ENCODE measurements at regions not wholly inside any gene's neighbourhood (a gene's known extent, or its start where the extent isn't known, plus 50 kb on each side); places are given as distances from the start of the nearest gene placed in this dataset.

- 86% methylated on average over 6 of the region's 6 CpGs; no CpG with 5 or more reads in 1 of the 2 experiments for WGBS, 2 experiments (ENCODE audit: extremely low coverage in 1 of 2, insufficient coverage in 1 of 2, insufficient read length in 1 of 2, insufficient replicate concordance in 2 of 2, low coverage in 1 of 2, low lambda C conversion rate in 2 of 2, missing lambda C conversion rate in 1 of 2)
- H3K9ac ChIP-seq (replicated peaks in 1 of 4; ENCODE audit: extremely low read depth in 1 of 4, low read depth in 3 of 4, low read length in 3 of 4) = no peak overlapping the region
- no peak overlapping the region for H3K4ac ChIP-seq (replicated peaks; ENCODE audit: insufficient read length, low read depth, low read length)
- H3K27me3 ChIP-seq (replicated peaks in 1 of 4; ENCODE audit: control insufficient read depth in 3 of 4, extremely low read depth in 1 of 4, insufficient read depth in 3 of 4, low read length in 3 of 4) = no peaks in the 10 kb centered on the region
- H2AFZ ChIP-seq (ENCODE audit: low read length) = no peak overlapping the region
- no peaks in the 10 kb centered on the region for H3K9me3 ChIP-seq (ENCODE audit: insufficient read depth in 2 of 2, low read depth in 1 of 2, low read length in 1 of 2)
- H2BK5ac ChIP-seq (ENCODE audit: low read depth, low read length) = no peak overlapping the region
- H4K91ac ChIP-seq (replicated peaks; ENCODE audit: insufficient read length, low read length) = no peak overlapping the region
- no peak for FAIRE-seq
- H2BK20ac ChIP-seq (ENCODE audit: low read length) = no peak overlapping the region
- no peaks in the 10 kb centered on the region for H4K20me1 ChIP-seq (replicated peaks in 1 of 2; ENCODE audit: control insufficient read depth in 1 of 2, insufficient read depth in 2 of 2, low read length in 2 of 2)
- H2BK15ac ChIP-seq (ENCODE audit: low read length) = no peak overlapping the region
- no peak overlapping the region for H2AK5ac ChIP-seq (ENCODE audit: low read depth, low read length)
- no peak overlapping the region for H4K8ac ChIP-seq (ENCODE audit: extremely low read depth, insufficient read depth, low read length)
- H3K56ac ChIP-seq (replicated peaks; ENCODE audit: insufficient read length, low read depth, low read length) = no peak overlapping the region
- no peaks in the 10 kb centered on the region for H3K79me2 ChIP-seq (ENCODE audit: control insufficient read depth in 1 of 2, insufficient read depth in 2 of 2, low read length in 2 of 2)
- H2BK120ac ChIP-seq (replicated peaks; ENCODE audit: low read depth, low read length) = no peak overlapping the region
- CTCF ChIA-PET (ENCODE audit: partially characterized antibody) = interaction anchor here (1.7 kb wide), 1 partner anchor 76 kb away, joined by 3 read pairs; no protein-coding TSS in a partner anchor
- H2BK12ac ChIP-seq (ENCODE audit: low read depth, low read length) = no peak overlapping the region
- no peaks in the 10 kb centered on the region for H3K79me1 ChIP-seq (ENCODE audit: low read depth, low read length)
- no peaks in the 10 kb centered on the region for H3K23me2 ChIP-seq (ENCODE audit: low read depth, low read length)
- POLR2A ChIA-PET (ENCODE audit: partially characterized antibody) = no interaction called here
- H3K4me1 ChIP-seq (replicated peaks in 1 of 4; ENCODE audit: control insufficient read depth in 3 of 4, insufficient read depth in 4 of 4, low read length in 3 of 4) = 0 out of 7 replicates have a peak, but pooled peaks cover 0 to 2% (median 0%) of the 10 kb centered on the region in 4 experiments
- no peak overlapping the region for H3K14ac ChIP-seq (ENCODE audit: insufficient read length)
- H3K18ac ChIP-seq (ENCODE audit: extremely low read depth, low read length) = no peak overlapping the region
- no peak overlapping the region for H3K4me2 ChIP-seq (ENCODE audit: insufficient read depth in 1 of 2, low read depth in 2 of 2, low read length in 2 of 2)
- no peak overlapping the region for H3K23ac ChIP-seq (ENCODE audit: insufficient read length)
- H4K5ac ChIP-seq (ENCODE audit: insufficient read length, low read depth, low read length) = no peak overlapping the region
- DNase-seq (ENCODE audit: low read depth in 1 of 2, low spot score in 2 of 2) = no peak
- H3K27ac ChIP-seq (ENCODE audit: low read depth, low read length) = no peak overlapping the region
- H3K4me3 ChIP-seq (ENCODE audit: extremely low read depth in 1 of 4, insufficient read depth in 2 of 4, low read depth in 3 of 4, low read length in 4 of 4) = no peak overlapping the region
- no peaks in the 10 kb centered on the region for H3K36me3 ChIP-seq (ENCODE audit: control insufficient read depth in 2 of 4, insufficient read depth in 4 of 4, low read length in 3 of 4)
- no peak for TF ChIP-seq BACH1 (IDR thresholded peaks at IDR 0.05; ENCODE audit: low read length)
- no peak for TF ChIP-seq POU5F1 (IDR thresholded peaks at IDR 0.05; ENCODE audit: low read depth, low read length)
- TF ChIP-seq, protein P1, sequence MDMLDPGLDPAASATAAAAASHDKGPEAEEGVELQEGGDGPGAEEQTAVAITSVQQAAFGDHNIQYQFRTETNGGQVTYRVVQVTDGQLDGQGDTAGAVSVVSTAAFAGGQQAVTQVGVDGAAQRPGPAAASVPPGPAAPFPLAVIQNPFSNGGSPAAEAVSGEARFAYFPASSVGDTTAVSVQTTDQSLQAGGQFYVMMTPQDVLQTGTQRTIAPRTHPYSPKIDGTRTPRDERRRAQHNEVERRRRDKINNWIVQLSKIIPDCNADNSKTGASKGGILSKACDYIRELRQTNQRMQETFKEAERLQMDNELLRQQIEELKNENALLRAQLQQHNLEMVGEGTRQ (IDR thresholded peaks at IDR 0.05; ENCODE audit: low read length) = no peak
- TF ChIP-seq EP300 (IDR thresholded peaks at IDR 0.05; ENCODE audit: borderline replicate concordance in 1 of 2, low read depth in 2 of 2, low read length in 2 of 2) = no peak
- TF ChIP-seq CHD1 (IDR thresholded peaks at IDR 0.05; ENCODE audit: low read depth, low read length) = no peak
- no peak for TF ChIP-seq SP2 (IDR thresholded peaks at IDR 0.05; ENCODE audit: low read length)
- no peak for TF ChIP-seq HDAC2 (IDR thresholded peaks at IDR 0.05; ENCODE audit: borderline replicate concordance in 1 of 2, low read depth in 2 of 2, low read length in 2 of 2)
- no peak for TF ChIP-seq TAF1 (IDR thresholded peaks at IDR 0.05; ENCODE audit: low read depth, low read length)
- TF ChIP-seq SP4 (IDR thresholded peaks at IDR 0.05; ENCODE audit: low read length) = no peak
- TF ChIP-seq CEBPB (IDR thresholded peaks at IDR 0.05; ENCODE audit: low read depth, low read length) = no peak
- no peak for TF ChIP-seq POLR2AphosphoS5 (IDR thresholded peaks at IDR 0.05; ENCODE audit: low read depth, low read length)
- no peak for TF ChIP-seq RAD21 (IDR thresholded peaks at IDR 0.05 in 1 of 2, conservative IDR thresholded peaks at IDR 0.05 in 1 of 2; ENCODE audit: low read depth in 2 of 2, low read length in 2 of 2)
- TF ChIP-seq SIRT6 (IDR thresholded peaks at IDR 0.05; ENCODE audit: low read length) = no peak
Measured at GRCh38 chr11:92810423-92811064, 158.9 kb upstream of the MTNR1B start.
